CD4-positive, alpha-beta T cell treated with Interleukin-21 for 1 hour (primary cell): ENCODE measurements at regions not wholly inside any gene's neighbourhood (a gene's known extent, or its start where the extent isn't known, plus 50 kb on each side); places are given as distances from the start of the nearest gene placed in this dataset.
"Not testable (repeated sequence)": the region's sequence is repeated elsewhere in the genome, so short reads cannot be mapped to it uniquely, and the experiment has no call there.

Experiments
- DNase-seq: peaks from one replicate; pipeline ENCODE4 v3.0.0-alpha.2; 2020

DNA sequence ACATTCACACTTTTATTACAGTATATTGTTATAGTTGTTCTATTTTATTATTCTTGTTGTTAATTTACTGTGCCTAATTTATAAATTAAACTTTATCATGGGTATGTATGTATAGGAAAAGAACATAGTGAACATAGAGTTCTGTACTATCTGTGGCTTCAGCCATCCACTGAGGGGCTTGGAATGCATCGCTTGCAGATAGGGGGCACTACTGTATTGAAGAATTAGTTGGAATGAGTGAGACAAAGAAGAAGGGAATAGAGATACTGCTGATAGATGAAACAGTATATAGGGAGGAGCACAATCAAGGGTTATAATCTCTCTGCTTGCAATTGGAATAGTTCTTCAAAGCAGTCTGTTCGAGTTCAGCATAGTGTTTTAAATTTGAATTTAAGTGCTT lies 432.2 kb downstream of the RAB38 start:
- no peak for DNase-seq

- no peak for DNase-seq
Measured at GRCh38 chr11:87740968-87741367, 434.3 kb downstream of the RAB38 start.

- no peak for DNase-seq
Measured at GRCh38 chr11:87740451-87740850, 434.8 kb downstream of the RAB38 start.

DNA sequence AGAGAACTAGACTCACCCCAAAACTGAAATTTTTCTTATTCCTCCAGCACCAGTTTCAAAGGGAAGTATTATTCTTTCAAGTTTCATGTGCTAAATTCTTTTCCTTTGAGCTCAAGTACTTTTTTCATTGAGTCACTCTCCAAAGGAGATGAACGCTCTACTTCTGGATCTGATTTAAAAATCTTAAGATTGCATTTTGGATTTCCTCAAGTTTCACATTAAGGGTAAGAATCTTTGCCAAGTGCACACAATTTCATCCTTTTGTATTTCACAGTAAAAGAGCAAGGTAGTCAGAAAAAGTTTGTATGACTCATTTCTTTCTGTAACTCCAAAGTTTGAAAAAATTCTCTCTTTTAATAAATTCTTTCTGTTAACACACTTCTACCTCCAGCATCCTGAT lies 435.5 kb downstream of the RAB38 start:
- DNase-seq: no peak

DNA sequence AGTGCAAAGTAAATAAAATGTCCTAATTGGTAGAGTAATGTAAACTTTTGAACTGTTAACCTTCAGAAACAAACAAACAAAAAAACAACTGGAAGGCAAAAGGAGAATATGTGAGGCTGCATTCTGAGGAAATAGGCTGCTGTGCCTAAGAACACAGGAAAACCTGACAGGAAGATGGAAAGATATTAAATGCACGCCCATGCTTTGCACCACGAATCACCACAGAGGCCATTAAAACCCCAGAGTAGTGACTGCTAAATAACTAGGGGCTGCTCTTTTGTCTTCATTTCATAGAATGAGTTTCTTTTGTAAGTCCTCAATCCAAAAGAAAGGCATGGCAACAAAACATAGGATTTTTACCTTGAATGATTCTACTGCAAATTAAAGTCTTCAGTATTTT lies 436.0 kb downstream of the RAB38 start:
- no peak for DNase-seq

GRCh38 chr11:87736928-87737327 lies 438.3 kb downstream of the RAB38 start:
- DNase-seq: no peak

GRCh38 chr11:87726506-87726905 lies 448.7 kb downstream of the RAB38 start:
- DNase-seq: no peak

GRCh38 chr11:87724358-87724757 lies 450.9 kb downstream of the RAB38 start:
- no peak for DNase-seq

GRCh38 chr11:87722756-87723565 lies 452.3 kb downstream of the RAB38 start:
- no peak for DNase-seq

DNA sequence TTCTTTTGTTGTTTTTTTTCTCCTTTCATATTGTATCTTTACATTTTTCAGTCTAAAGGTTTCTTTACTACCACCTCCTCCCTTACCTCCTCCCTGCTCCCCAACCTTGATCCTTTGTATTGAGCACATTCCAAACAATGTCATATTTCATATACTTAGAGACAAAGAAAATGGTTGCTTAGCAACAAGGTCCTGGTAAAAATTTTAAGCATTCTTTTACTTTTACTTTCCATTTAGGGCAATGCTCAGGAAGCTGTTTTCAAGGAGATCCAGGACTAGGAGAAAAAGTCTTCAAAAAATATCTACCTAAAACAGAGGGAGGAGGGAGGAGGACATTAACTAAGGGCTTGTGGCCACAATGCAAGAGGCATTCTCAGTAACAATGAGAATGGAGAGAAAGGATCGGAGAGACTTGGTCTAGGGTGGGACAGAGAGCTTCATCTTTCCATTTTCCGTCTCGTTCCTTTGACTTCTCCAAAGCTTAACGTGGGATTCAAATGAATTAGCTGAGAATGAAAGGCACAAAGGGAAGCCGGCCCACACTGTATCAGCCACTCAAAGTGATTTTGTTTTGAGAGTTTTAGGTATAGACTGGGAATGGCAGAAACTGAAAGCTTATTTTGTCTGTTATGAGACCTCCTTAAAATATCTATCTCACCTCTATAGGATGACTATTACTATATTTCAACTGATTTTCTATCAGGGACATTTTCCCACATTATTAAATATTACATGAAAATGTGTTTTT lies 455.7 kb downstream of the RAB38 start:
- no peak for DNase-seq

GRCh38 chr11:87712802-87713202 lies 462.4 kb downstream of the RAB38 start:
- no peak for DNase-seq

- no peak for DNase-seq
Measured at GRCh38 chr11:87712391-87712790, 462.9 kb downstream of the RAB38 start.

DNA sequence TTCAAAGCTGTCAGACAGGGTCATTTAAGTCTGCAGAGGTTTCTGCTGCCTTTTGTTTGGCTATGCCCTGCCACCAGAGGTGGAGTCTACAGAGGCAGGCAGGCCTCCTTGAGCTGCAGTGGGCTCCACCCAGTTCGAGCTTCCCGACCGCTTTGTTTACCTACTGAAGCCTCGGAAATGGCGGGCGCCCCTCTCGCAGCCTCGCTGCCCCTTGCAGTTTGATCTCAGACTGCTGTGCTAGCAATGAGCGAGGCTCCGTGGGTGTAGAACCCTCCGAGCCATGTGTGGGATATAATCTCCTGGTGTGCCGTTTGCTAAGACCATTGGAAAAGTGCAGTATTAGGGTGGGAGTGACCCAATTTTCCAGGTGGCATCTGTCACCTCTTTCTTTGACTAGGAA lies 471.7 kb downstream of the RAB38 start:
- not testable (repeated sequence) for DNase-seq

DNA sequence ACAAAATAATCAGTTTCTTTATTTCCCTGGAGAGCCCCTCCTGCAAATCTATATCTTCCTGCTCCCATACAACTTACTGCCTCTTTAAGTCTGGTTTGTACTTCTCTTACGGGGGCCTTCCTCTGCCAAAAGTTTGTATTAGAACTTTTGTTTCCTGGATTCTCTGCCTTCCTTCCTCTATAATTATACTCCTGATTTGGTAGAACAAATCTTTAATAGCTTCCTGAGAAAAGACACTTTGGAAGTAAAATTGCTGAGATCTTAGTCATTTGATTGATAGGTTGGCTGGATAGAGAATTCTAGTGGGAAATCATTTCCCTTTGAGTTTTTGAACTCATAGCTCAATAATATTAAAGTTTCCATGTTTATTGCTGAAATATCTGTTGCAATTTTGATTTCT lies 499.2 kb downstream of the RAB38 start:
- no peak for DNase-seq

DNA sequence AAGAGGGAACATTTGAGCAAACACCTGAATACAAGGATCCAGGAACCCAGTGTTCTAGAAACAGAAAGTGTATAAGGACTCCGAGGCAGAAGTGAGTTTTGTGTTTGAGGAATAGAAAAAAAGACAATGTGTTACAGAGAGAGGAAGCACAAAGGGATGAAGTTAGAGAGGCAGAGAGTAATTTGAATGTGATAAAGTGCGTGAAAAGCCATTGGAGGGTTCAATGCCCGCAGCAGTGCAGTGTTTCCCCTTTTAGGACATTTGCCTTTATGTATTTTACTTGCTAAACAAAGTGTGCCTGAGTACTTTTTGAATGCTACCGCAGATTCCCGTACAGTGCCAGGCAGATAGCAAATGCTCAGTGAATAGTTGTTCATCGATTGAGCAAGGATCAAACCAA lies 508.5 kb downstream of the RAB38 start:
- DNase-seq: no peak

DNA sequence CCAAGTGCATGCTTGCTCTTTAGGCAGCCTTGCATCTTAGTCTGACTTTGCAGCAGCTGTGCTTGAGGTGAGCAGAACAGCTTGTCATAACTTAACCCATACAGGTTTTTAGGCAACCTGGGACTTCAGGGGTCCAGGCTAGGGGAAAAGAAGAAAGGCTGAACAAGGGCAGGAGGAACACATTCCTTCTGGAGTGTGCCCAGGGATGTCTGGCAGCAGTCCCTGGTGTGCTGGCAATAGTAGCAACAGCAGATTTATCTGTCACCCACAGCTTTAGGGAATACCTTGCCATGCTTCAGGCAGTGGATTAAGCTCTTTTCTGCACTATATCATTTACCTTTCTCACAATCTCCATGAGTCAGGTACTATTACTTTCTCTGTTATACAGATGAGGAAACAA lies 513.0 kb downstream of the RAB38 start:
- DNase-seq: no peak

- DNase-seq: no peak
Measured at GRCh38 chr11:87660926-87661660, 514.1 kb downstream of the RAB38 start.

DNA sequence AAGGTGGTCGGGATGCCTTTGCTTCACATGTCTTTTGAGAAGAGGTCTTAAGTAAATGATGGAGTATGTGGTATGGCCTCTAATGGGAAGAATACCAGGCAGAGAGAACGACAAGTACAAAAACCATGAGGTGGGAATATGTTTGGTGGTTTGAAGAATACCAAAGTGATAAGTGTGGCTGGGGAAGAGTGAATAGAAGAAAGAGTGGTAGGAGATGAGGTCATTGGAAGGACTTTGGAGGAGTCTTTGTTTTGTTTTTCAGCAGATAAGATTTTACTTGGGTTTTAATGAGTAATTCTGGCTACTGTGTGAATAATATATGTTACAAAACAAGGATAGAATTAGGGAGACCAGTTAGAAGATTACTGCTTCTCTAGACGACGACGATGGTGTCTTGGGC lies 515.4 kb downstream of the RAB38 start:
- DNase-seq: no peak

- no peak for DNase-seq
Measured at GRCh38 chr11:87645626-87646025, 529.6 kb downstream of the RAB38 start.

GRCh38 chr11:87639753-87640364 lies 535.4 kb downstream of the RAB38 start:
- DNase-seq: no peak

DNA sequence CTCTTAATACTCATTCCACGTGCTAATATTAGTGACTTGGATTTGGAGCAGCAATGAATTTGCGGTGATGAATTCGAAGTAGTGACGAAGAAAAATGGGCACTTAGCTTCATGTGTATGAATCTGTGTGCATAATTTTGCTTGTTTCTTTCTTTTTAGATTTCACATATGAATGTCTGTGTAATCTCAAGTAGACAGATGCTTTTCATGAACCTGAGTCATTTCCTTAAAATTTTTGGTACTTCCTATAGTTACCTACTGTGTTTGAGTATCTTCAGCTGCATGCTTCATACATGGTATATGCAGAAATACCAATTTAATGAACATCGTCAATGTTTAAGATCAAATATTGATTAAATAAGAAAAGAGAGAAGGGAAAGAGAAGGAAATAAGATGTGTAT lies 540.2 kb downstream of the RAB38 start:
- DNase-seq: no peak

GRCh38 chr11:87634331-87634730 lies 540.9 kb downstream of the RAB38 start:
- no peak for DNase-seq

- DNase-seq: no peak
Measured at GRCh38 chr11:87628957-87629356, 546.3 kb downstream of the RAB38 start.
